B cell (primary cell): ENCODE measurements at regions not wholly inside any gene's neighbourhood (a gene's known extent, or its start where the extent isn't known, plus 50 kb on each side); places are given as distances from the start of the nearest gene placed in this dataset.

Experiments
- CTCF ChIP-seq: fragments of 200-600 bp; IDR thresholded peaks from one replicate; pipeline ENCODE4 v1.8.0; 2022; ENCODE audit warnings: antibody characterized with exemption, mild to moderate bottlenecking
- EZH2 ChIP-seq: IDR thresholded peaks from 2 replicates; pipeline ENCODE4 v1.6.1; 2012; ENCODE audit warnings: borderline replicate concordance, low read depth, mild to moderate bottlenecking, moderate library complexity, low read length; ENCODE audit not compliant: insufficient read depth, poor library complexity, severe bottlenecking

- TF ChIP-seq EZH2 (no peak), CTCF (no peak)
These were observed 296.7 kb upstream of the PROK2 start for GRCh38 chr3:72081471-72082185.
